Hepatocyte (in vitro differentiated cells): ENCODE measurements at regions not wholly inside any gene's neighbourhood (a gene's known extent, or its start where the extent isn't known, plus 50 kb on each side); places are given as distances from the start of the nearest gene placed in this dataset.
A peak's percentile ranks its signal among the peaks of the same experiment; 100 is the strongest.

Experiments
- DNase-seq: peaks from one replicate; pipeline ENCODE4 v3.0.0-alpha.2; 2016; ENCODE audit warnings: low spot score
- H2AFZ ChIP-seq: fragments of 200-600 bp; sonication (generic); 2 replicates; pipeline ENCODE4 v1.6.0; 2016; ENCODE audit warnings: antibody characterized with exemption, mild to moderate bottlenecking
- H3K27ac ChIP-seq: fragments of 200-600 bp; sonication (generic); 2 replicates; pipeline ENCODE4 v1.5.1; 2016; ENCODE audit warnings: mild to moderate bottlenecking
- H3K27me3 ChIP-seq: fragments of 200-600 bp; sonication (generic); 2 replicates; pipeline ENCODE4 v1.6.1; 2016
- H3K36me3 ChIP-seq: fragments of 200-600 bp; sonication (generic); replicated peaks from 2 replicates; pipeline ENCODE4 v1.5.1; 2016; ENCODE audit warnings: low read depth; ENCODE audit not compliant: insufficient read depth
- H3K4me1 ChIP-seq: fragments of 200-600 bp; sonication (generic); 2 replicates; pipeline ENCODE4 v1.5.1; 2016; ENCODE audit warnings: mild to moderate bottlenecking, moderate library complexity; ENCODE audit not compliant: insufficient read depth
- H3K4me2 ChIP-seq: fragments of 200-600 bp; sonication (generic); 2 replicates; pipeline ENCODE4 v1.6.0; 2016
- H3K4me3 ChIP-seq: fragments of 200-600 bp; sonication (generic); 2 replicates; pipeline ENCODE4 v1.5.1; 2016; ENCODE audit warnings: mild to moderate bottlenecking
- H3K79me2 ChIP-seq: fragments of 200-600 bp; sonication (generic); 2 replicates; pipeline ENCODE4 v1.6.0; 2017; ENCODE audit warnings: mild to moderate bottlenecking
- H3K9me2 ChIP-seq: fragments of 200-600 bp; sonication (generic); replicated peaks from 2 replicates; pipeline ENCODE4 v1.6.0; 2017; ENCODE audit warnings: mild to moderate bottlenecking; ENCODE audit not compliant: insufficient read depth
- H3K9me3 ChIP-seq: fragments of 200-600 bp; sonication (generic); 2 replicates; pipeline ENCODE4 v1.5.1; 2016; ENCODE audit warnings: low read depth, mild to moderate bottlenecking
- H4K20me1 ChIP-seq: fragments of 200-600 bp; sonication (generic); 2 replicates; pipeline ENCODE4 v1.6.0; 2016; ENCODE audit warnings: mild to moderate bottlenecking; ENCODE audit not compliant: insufficient read depth, poor library complexity, severe bottlenecking
- CTCF ChIP-seq: fragments of 200-600 bp; sonication (generic); IDR thresholded peaks from 2 replicates; pipeline ENCODE4 v1.5.1; 2016; ENCODE audit warnings: antibody characterized with exemption, mild to moderate bottlenecking; ENCODE audit not compliant: poor library complexity
- EZH2 ChIP-seq: fragments of 200-600 bp; sonication (generic); IDR thresholded peaks from 2 replicates; pipeline ENCODE4 v1.6.1; 2016; ENCODE audit warnings: antibody characterized with exemption, mild to moderate bottlenecking, borderline replicate concordance
- EZH2phosphoT487 ChIP-seq: fragments of 200-600 bp; sonication (generic); IDR thresholded peaks from one replicate; pipeline ENCODE4 v1.6.1; 2018; ENCODE audit warnings: antibody characterized with exemption, mild to moderate bottlenecking, low read depth, moderate library complexity; ENCODE audit not compliant: unreplicated experiment, severe bottlenecking
- WGBS: methylation state at CpG from one replicate; pipeline ENCODE4 v1.1.6; 2016; ENCODE audit warnings: low lambda C conversion rate; ENCODE audit errors: missing lambda C conversion rate; 5-methylcytosine and 5-hydroxymethylcytosine counted together

GRCh38 chr2:12543978-12544558 lies 172.7 kb upstream of the TRIB2 start:
- Histone ChIP-seq H4K20me1 (no peaks in the 10 kb centered on the region), H3K4me2 (peak overlapping the region; percentile 28), H3K27me3 (no peaks in the 10 kb centered on the region), H3K79me2 (no peaks in the 10 kb centered on the region), H3K9me3 (no peaks in the 10 kb centered on the region), H3K36me3 (no peaks in the 10 kb centered on the region), H2AFZ (no peak overlapping the region), H3K4me3 (no peak overlapping the region), H3K27ac (no peak overlapping the region), H3K4me1 (no peaks in the 10 kb centered on the region), H3K9me2 (no peaks in the 10 kb centered on the region)
- TF ChIP-seq EZH2phosphoT487, result no peak
- no peak for TF ChIP-seq CTCF
- no peak for TF ChIP-seq EZH2
- no peak for DNase-seq
- WGBS, result 70% methylated on average over 7 of the region's 7 CpGs

- WGBS, result 78% methylated on average over 2 of the region's 2 CpGs
- H3K27me3 ChIP-seq, result no peaks in the 10 kb centered on the region
- no peak overlapping the region for H3K4me2 ChIP-seq
- DNase-seq, result no peak
- no peak overlapping the region for H3K27ac ChIP-seq
- no peak overlapping the region for H2AFZ ChIP-seq
- TF ChIP-seq CTCF, result no peak
- no peak for TF ChIP-seq EZH2phosphoT487
- no peak for TF ChIP-seq EZH2
- no peaks in the 10 kb centered on the region for H3K9me3 ChIP-seq
- H3K79me2 ChIP-seq, result no peaks in the 10 kb centered on the region
- no peaks in the 10 kb centered on the region for H4K20me1 ChIP-seq
- no peaks in the 10 kb centered on the region for H3K36me3 ChIP-seq
- no peak overlapping the region for H3K4me3 ChIP-seq
- no peaks in the 10 kb centered on the region for H3K9me2 ChIP-seq
- H3K4me1 ChIP-seq, result no peaks in the 10 kb centered on the region
These were observed 169.1 kb upstream of the TRIB2 start for GRCh38 chr2:12547566-12548170.

- 62% methylated on average over 4 of the region's 4 CpGs for WGBS
- DNase-seq, result no peak
- no peaks in the 10 kb centered on the region for H3K4me1 ChIP-seq
- no peaks in the 10 kb centered on the region for H3K9me2 ChIP-seq
- no peak overlapping the region for H3K4me2 ChIP-seq
- H3K79me2 ChIP-seq, result no peaks in the 10 kb centered on the region
- H3K9me3 ChIP-seq, result no peaks in the 10 kb centered on the region
- no peaks in the 10 kb centered on the region for H3K36me3 ChIP-seq
- TF ChIP-seq EZH2phosphoT487 (no peak), EZH2 (no peak), CTCF (no peak)
- H3K27ac ChIP-seq, result no peak overlapping the region
- no peaks in the 10 kb centered on the region for H4K20me1 ChIP-seq
- no peak overlapping the region for H2AFZ ChIP-seq
- H3K27me3 ChIP-seq, result no peaks in the 10 kb centered on the region
- H3K4me3 ChIP-seq, result no peak overlapping the region
These were observed 167.8 kb upstream of the TRIB2 start for GRCh38 chr2:12548906-12549305.
